ENCODE measurements at regions not wholly inside any gene's neighbourhood (a gene's known extent, or its start where the extent isn't known, plus 50 kb on each side); places are given as distances from the start of the nearest gene placed in this dataset.

DNA sequence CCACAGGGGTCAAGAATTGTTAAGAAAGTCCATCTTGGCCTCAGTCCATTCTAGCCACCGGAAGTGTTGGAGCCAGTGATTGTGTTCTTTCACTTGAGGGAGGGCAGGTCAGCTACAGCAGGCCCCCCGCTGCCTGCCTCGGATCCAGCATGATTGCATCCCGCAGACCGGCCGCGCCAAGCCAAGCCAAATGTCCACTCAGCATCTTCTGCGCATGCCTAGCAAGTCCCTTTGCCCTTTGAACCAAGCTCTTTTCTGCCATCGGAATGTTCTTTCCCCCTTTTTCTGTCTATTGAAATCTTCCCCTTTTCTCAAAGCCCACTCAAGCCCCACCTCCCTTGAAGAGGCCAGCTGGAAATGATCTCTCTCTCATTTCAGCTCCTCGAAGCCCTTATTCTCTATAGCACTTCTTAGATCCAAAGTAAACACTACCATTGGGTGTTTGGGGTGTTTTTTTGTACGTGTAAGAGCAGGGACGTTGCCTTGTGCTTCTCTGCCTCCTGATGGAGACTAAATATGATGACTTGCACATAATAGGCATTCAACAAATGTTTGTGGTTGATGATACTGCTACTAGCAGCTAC is 147.8 kb upstream of the BCOR start:
- TF ChIP-seq, protein P1, sequence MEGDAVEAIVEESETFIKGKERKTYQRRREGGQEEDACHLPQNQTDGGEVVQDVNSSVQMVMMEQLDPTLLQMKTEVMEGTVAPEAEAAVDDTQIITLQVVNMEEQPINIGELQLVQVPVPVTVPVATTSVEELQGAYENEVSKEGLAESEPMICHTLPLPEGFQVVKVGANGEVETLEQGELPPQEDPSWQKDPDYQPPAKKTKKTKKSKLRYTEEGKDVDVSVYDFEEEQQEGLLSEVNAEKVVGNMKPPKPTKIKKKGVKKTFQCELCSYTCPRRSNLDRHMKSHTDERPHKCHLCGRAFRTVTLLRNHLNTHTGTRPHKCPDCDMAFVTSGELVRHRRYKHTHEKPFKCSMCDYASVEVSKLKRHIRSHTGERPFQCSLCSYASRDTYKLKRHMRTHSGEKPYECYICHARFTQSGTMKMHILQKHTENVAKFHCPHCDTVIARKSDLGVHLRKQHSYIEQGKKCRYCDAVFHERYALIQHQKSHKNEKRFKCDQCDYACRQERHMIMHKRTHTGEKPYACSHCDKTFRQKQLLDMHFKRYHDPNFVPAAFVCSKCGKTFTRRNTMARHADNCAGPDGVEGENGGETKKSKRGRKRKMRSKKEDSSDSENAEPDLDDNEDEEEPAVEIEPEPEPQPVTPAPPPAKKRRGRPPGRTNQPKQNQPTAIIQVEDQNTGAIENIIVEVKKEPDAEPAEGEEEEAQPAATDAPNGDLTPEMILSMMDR (IDR thresholded peaks at IDR 0.05): no peak
- TF ChIP-seq POLR2A (IDR thresholded peaks at IDR 0.05): no peak

All from adrenal gland (tissue), 5 donors.